ENCODE measurements at regions not wholly inside any gene's neighbourhood (a gene's known extent, or its start where the extent isn't known, plus 50 kb on each side); places are given as distances from the start of the nearest gene placed in this dataset.

- DNase-seq: no peak
Observed at GRCh38 chr4:22217480-22217879, 268.9 kb upstream of the KCNIP4 start.

GRCh38 chr4:22216278-22216677 is 267.7 kb upstream of the KCNIP4 start:
- no peak for DNase-seq

GRCh38 chr4:22215084-22215483 is 266.5 kb upstream of the KCNIP4 start:
- no peak for DNase-seq

DNA sequence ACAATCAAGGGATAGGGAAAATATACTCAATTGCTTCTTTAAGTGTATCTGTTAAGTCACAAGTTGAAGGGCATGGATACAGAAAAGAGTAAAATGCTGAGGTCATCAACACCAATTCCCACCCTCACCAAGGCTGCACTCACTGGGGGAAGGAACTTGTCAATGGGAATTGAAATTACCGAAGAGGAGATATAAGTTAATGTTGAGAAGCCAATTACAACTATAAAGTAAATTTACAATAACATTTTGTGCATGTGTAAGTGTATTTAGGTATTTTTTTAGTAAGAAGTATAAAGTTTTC is 255.1 kb upstream of the KCNIP4 start:
- DNase-seq: no peak

GRCh38 chr4:22202975-22203710 is 254.6 kb upstream of the KCNIP4 start:
- DNase-seq: no peak

GRCh38 chr4:22202246-22202974 is 253.8 kb upstream of the KCNIP4 start:
- no peak for DNase-seq

DNA sequence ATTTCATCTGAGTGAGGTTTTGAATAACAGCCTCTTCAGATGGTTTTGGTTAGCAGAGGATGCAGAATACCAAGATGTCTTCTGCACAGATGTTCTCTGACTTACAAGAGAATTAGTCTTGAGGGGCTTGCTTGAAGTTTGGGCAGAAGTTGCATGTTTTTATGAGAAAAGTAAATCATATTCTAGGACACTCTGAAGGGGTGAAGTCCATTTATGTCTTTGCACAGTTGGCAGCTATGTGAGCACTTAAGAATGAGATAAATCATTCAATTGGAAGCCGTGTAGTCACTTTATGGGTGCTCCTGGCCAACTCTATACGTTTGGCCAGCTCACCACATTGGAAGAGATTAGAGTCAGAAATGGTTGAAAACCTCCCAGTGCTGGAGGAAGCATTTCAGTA is 252.7 kb upstream of the KCNIP4 start:
- DNase-seq: no peak

DNA sequence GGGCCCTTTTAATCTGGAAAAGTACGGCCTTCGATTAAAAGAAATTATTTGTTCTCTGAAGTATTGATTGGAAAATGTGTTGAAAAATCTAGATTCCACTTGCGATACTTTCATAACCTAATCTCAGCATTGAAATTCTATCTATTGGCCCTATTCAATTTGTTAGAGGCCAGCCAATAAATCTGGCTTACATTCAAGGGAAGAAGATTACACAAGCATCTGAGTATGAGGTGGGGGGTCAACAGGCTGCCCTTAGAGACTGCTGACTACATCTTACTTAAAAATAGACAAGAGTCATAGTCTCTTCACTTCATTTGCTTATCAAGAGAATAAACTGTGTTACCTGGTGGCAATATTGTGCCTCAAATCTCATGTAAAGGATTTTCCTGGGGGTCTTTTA is 248.0 kb upstream of the KCNIP4 start:
- DNase-seq: no peak

GRCh38 chr4:22192084-22192511 is 243.5 kb upstream of the KCNIP4 start:
- DNase-seq: no peak

DNA sequence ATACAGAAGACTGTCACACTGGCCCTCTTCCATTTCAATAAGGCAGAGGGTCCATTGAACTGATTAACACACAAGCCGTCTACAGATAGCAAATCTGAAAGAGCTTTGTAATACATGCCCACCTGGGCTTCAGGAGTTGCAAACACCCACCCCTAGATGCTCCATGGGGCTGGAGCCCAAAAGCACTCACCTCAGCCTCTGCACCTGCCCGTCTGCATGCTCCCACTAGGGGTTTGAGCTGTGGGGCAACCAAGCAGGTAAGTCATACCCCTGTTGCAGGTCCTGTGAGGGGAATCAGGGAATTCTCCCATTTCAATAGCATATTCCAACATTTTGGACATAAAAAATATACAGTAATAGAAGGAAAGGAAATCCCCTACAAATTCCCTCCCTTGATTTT is 243.0 kb upstream of the KCNIP4 start:
- no peak for DNase-seq

GRCh38 chr4:22190855-22191254 is 242.3 kb upstream of the KCNIP4 start:
- DNase-seq: no peak

DNA sequence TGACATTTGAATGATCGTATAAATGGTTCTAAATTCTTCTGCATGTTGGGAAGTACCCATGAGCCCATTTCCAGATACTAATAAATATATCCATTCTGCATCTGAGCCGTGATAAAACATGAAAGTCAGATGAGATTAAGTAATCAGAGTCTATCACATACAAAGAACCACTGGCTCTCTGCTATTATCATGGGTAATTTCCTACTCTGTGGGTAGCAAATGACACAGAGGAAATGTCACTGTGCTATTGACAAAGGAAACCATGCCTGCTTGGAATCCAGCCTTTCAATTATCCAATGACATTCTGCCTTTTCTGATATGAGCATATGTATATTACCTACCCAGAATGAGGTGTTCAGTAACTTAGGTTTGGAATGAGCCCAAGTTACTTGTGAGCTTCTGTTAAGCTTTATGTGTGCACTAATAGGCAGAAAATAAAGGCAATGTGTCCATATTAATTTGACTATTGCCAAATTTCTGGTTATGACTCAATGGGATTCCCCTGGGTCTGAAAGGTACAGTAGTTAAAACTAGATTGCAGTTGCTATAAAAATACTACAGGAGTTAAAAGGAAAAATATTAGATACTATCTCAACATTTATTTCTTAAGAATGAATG is 238.7 kb upstream of the KCNIP4 start:
- DNase-seq: no peak

DNA sequence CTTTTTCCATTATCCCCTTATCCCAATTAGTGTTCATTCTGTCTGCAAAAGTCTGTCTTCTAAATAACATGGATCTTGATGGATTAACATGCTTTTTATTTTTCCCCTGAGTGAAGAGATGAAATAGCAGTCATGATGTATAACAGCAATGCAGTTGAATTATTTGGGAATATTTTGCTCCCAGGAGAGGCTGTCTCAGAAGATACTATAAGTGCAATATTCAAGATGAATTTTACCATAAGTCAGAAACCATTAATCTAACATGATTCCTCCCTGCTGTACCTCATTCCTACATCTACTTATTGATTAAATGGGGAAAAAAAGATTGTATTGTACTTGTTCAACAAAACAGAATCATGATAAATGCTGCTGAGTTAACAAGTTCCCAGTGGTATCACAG is 233.2 kb upstream of the KCNIP4 start:
- DNase-seq: no peak

- DNase-seq: no peak
Observed at GRCh38 chr4:22179124-22179874, 230.7 kb upstream of the KCNIP4 start.

GRCh38 chr4:22174640-22175039 is 226.1 kb upstream of the KCNIP4 start:
- DNase-seq: no peak

DNA sequence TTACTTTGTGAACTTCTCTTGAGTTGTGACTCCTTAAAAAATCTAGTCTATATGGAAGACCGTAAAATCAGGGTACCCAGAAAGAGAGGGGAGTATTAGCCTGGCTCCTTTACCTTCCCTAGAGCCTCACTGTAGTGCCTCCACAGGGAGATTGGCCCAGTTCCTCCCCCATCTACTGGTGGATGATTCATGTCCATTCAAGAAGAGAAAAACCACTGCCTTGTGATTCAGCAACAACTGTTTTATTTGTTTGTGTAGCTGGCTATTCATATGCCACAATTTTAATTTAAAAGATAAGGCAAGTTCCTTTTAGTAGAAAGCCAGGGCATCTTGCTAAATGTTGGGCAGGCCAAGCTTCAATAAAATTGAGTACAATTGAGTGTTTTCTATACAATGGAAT is 221.8 kb upstream of the KCNIP4 start:
- DNase-seq: no peak

- DNase-seq: no peak
Observed at GRCh38 chr4:22167201-22167600, 218.6 kb upstream of the KCNIP4 start.

DNA sequence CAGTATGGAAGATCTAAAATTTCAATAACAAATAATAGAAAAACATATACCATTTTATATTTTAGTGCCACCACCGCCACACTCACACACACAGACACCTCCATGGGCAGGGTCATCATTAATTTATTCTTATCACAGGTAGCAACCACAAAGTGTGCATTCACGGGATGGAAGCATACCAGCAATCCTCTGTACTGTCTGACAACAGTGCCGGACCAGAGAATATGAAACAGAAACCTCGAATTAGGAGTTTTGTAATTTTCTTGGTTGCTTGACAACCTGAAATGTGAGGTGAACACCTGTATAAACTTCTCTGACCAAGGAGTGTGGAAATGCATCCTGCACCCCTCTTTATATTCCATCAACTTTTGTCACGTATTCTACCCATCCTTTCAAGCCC is 213.9 kb upstream of the KCNIP4 start:
- no peak for DNase-seq

DNA sequence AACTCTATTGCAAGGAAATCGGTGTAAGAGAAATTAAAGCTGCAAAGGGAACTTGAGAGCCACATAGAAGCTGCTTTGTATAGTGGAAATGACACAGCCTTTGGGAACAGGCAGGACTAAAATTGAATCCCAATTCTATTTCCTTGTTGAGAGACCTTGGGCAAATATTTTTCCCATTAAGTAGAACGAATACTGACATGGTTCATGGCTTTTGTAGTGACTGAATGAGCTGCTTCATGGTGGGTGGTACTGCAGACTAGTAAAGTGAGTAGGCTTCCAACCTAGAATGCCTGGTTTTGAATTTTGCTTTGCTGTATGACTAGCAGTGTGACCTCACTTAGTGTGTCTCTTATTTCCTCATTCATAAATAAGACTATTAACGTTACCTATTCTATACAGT is 182.2 kb upstream of the KCNIP4 start:
- no peak for DNase-seq

- peak; percentile 1 to 8 for DNase-seq
Observed at GRCh38 chr4:22129454-22130029, 181.0 kb upstream of the KCNIP4 start.

DNA sequence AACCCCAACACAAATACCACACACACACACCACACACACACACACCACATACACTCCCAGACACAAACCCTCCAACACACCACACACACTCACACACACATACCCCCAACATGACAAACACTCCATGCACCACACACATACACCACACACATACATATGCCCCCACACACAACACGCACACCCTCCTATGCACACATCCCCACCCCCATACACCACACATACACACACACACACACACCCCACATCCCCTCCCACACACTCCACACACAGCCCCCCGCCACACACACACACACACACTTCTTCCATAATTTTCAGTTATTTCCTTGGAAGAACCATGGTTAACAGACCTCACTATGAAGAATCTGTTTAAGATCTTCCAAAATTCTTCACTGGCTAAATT is 173.5 kb upstream of the KCNIP4 start:
- DNase-seq: no peak

- no peak for DNase-seq
Observed at GRCh38 chr4:22115262-22115661, 166.7 kb upstream of the KCNIP4 start.

DNA sequence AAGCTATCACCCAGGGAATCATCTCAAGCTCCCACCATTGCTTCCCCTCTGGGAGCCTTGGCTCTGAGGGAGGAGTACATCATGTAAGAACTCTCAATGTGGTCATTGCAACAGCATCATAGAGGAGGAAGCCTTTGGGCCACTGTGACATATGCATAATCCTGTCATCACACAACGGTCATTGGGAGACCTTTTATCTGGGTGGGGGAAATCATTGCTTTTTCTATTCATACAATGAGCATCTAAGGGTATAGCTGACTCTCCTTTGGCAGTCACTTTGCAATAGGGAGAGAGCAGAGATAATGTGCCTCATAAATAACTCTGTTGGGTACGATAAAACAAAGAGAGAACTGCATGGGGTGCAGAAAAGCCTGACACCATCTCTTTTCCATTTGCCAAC is 155.2 kb upstream of the KCNIP4 start:
- DNase-seq: no peak

All from activated CD4-positive, alpha-beta T cell treated with anti-CD3 and anti-CD28 coated beads, Interleukin-2, amount 50 U/mL, for 48 hours (primary cell).